HL-60 (cell line): ENCODE measurements at regions not wholly inside any gene's neighbourhood (a gene's known extent, or its start where the extent isn't known, plus 50 kb on each side); places are given as distances from the start of the nearest gene placed in this dataset.

Experiments
- GABPA ChIP-seq: IDR thresholded peaks from 2 replicates; pipeline ENCODE4 v1.6.1; 2012; ENCODE audit warnings: low read depth
- POLR2AphosphoS5 ChIP-seq: IDR thresholded peaks from 2 replicates; pipeline ENCODE4 v1.6.1; 2012; ENCODE audit warnings: low read depth
- TF ChIP-seq, protein P1 (sequence below): IDR thresholded peaks from one replicate; pipeline ENCODE4 v1.5.1; 2011; ENCODE audit warnings: low read length, control low read depth, inconsistent platforms; ENCODE audit not compliant: insufficient read depth

DNA sequence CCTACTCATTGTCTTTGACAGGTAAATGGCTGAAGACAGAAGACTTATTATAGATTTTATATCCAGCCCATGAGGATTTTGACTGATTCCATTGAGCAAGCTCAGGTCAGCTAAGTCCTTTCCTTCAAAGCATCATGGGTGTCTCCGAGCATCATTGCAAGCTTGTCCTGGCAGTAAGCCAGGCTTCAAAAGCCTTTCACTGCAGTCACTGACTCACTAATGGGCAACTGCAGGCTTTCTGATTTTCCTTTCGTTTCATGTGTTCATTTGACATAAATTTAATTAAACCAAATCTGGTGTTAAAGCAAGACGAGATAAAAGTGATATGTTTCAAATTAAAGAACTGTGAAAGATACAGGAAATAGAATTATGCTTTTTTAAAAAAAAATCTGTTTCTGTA, 426.2 kb downstream of the ANXA1 start:
- TF ChIP-seq, protein P1, sequence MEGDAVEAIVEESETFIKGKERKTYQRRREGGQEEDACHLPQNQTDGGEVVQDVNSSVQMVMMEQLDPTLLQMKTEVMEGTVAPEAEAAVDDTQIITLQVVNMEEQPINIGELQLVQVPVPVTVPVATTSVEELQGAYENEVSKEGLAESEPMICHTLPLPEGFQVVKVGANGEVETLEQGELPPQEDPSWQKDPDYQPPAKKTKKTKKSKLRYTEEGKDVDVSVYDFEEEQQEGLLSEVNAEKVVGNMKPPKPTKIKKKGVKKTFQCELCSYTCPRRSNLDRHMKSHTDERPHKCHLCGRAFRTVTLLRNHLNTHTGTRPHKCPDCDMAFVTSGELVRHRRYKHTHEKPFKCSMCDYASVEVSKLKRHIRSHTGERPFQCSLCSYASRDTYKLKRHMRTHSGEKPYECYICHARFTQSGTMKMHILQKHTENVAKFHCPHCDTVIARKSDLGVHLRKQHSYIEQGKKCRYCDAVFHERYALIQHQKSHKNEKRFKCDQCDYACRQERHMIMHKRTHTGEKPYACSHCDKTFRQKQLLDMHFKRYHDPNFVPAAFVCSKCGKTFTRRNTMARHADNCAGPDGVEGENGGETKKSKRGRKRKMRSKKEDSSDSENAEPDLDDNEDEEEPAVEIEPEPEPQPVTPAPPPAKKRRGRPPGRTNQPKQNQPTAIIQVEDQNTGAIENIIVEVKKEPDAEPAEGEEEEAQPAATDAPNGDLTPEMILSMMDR, result no peak
- TF ChIP-seq GABPA (no peak), POLR2AphosphoS5 (no peak)
